ENCODE measurements at regions not wholly inside any gene's neighbourhood (a gene's known extent, or its start where the extent isn't known, plus 50 kb on each side); places are given as distances from the start of the nearest gene placed in this dataset.

DNA sequence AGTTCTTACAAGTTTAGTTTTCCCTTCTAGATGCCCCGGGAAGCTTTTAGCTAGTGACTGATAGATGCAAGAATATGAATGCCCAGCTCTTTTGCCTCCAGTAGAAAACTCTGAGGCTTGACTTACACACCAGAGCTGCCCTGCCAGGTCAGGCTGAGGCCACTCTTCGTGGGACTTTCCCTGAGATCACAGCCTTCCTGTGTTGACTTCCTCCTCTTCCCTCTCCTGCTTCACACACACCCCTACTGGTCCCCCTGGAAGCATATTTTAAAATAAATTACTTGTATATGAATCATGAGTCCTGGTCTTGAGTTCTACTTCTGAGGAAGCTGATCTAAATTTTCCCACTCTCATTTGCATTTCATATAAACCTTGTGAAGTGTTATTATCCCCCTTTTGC, 413.7 kb downstream of the PDCD6IP start:
- Mint-ChIP-seq H3K4me3 (no peak overlapping the region), H3K27me3 (ENCODE audit: insufficient read depth) (no peaks in the 10 kb centered on the region; the same call in 1 of the 2 replicates), H3K27ac (no peak overlapping the region), H3K4me1 (ENCODE audit: low read depth) (no peaks in the 10 kb centered on the region), H3K9me3 (peaks cover 20% of the 10 kb centered on the region), H3K36me3 (ENCODE audit: low read depth) (no peaks in the 10 kb centered on the region)
- TF ChIP-seq, protein P1, sequence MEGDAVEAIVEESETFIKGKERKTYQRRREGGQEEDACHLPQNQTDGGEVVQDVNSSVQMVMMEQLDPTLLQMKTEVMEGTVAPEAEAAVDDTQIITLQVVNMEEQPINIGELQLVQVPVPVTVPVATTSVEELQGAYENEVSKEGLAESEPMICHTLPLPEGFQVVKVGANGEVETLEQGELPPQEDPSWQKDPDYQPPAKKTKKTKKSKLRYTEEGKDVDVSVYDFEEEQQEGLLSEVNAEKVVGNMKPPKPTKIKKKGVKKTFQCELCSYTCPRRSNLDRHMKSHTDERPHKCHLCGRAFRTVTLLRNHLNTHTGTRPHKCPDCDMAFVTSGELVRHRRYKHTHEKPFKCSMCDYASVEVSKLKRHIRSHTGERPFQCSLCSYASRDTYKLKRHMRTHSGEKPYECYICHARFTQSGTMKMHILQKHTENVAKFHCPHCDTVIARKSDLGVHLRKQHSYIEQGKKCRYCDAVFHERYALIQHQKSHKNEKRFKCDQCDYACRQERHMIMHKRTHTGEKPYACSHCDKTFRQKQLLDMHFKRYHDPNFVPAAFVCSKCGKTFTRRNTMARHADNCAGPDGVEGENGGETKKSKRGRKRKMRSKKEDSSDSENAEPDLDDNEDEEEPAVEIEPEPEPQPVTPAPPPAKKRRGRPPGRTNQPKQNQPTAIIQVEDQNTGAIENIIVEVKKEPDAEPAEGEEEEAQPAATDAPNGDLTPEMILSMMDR (IDR thresholded peaks at IDR 0.05) = no peak
- DNase-seq = no peak

DNA sequence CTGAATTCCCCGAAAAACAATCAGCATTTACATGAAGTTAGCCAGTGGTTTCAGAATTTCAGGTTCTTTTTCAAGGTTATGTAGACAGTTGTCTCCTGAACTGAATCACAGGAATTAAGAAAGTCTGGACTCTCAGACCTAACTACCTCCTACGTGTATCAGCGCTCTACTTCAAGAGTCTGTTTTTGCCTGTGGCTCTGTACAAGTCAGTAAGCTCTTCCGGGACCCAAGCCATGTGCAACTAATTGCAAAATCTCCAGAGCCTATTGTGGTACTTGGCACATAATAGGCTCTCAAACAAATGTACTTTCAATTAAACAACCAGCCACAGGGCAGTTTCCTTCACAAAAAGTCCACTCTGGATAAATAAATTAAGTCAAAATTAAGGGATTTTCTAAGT, 414.2 kb downstream of the PDCD6IP start:
- H3K9me3 Mint-ChIP-seq = peaks cover 23% of the 10 kb centered on the region
- H3K27ac Mint-ChIP-seq = no peak overlapping the region
- no peak overlapping the region for H3K4me3 Mint-ChIP-seq
- H3K27me3 Mint-ChIP-seq (ENCODE audit: insufficient read depth) = no peaks in the 10 kb centered on the region; the same call in 1 of the 2 replicates
- H3K4me1 Mint-ChIP-seq (ENCODE audit: low read depth) = no peaks in the 10 kb centered on the region
- TF ChIP-seq, protein P1 (IDR thresholded peaks at IDR 0.05) = no peak
- DNase-seq = no peak
- H3K36me3 Mint-ChIP-seq (ENCODE audit: low read depth) = no peaks in the 10 kb centered on the region

DNA sequence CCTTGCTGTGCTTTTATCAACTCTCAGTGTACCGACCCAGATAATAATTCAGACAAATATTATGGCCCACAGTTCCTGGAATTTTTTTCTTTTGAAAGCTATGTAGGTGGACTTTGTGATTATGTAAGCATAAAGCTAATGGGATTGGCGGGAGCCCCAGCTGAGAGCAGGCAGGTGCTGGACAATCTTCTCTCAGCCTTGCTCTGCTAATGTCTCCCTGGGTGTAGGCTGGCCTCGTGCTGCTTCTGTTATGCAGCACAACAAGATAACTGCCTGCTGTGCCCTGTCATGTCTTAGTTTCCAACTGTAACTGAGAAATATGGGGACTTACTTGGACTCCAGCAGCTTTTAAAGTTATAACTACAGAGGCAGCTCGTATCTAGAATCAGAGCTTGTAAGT, 415.0 kb downstream of the PDCD6IP start:
- Mint-ChIP-seq H3K27ac (no peak overlapping the region), H3K4me1 (ENCODE audit: low read depth) (no peaks in the 10 kb centered on the region), H3K36me3 (ENCODE audit: low read depth) (no peaks in the 10 kb centered on the region), H3K9me3 (peaks cover 23% of the 10 kb centered on the region), H3K4me3 (no peak overlapping the region), H3K27me3 (ENCODE audit: insufficient read depth) (no peaks in the 10 kb centered on the region; the same call in 1 of the 2 replicates)
- TF ChIP-seq, protein P1 (IDR thresholded peaks at IDR 0.05) = no peak
- no peak for DNase-seq

DNA sequence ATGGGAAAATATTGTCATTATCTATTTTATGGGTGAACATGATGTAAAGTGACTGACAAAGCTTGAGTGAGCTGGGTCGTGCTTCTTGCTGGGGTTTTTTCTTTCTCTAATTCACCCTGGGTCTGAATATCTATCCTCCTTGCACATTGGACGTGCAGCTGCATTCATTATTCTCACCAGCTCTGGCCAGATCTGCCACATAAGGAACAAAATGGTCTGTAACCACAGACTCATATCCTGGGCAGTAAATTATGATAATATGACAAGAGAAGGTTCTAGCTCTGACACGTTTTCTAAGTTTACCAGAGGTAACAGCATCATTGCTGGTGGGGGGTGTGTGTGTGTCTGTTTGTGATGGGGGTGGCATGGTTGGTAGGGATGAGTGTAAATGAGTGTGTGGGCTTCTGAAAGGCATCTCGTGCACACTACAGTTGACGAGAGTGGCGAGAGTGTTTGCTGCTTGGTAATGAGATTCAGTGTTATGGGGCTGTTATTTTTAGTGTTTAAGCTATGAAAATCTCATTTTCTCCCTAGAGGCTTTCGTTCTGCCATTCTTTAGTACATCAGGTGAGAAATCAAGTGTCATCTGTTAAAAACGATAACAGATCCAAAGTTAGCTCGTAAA, 418.4 kb downstream of the PDCD6IP start:
- Mint-ChIP-seq H3K4me3 (no peak overlapping the region), H3K9me3 (peaks cover 38% of the 10 kb centered on the region), H3K27me3 (ENCODE audit: insufficient read depth) (no peaks in the 10 kb centered on the region; the same call in 1 of the 2 replicates), H3K27ac (no peak overlapping the region), H3K36me3 (ENCODE audit: low read depth) (no peaks in the 10 kb centered on the region; the same call in 1 of the 2 replicates), H3K4me1 (ENCODE audit: low read depth) (no peaks in the 10 kb centered on the region)
- TF ChIP-seq, protein P1 (IDR thresholded peaks at IDR 0.05) = no peak
- no peak for DNase-seq

DNA sequence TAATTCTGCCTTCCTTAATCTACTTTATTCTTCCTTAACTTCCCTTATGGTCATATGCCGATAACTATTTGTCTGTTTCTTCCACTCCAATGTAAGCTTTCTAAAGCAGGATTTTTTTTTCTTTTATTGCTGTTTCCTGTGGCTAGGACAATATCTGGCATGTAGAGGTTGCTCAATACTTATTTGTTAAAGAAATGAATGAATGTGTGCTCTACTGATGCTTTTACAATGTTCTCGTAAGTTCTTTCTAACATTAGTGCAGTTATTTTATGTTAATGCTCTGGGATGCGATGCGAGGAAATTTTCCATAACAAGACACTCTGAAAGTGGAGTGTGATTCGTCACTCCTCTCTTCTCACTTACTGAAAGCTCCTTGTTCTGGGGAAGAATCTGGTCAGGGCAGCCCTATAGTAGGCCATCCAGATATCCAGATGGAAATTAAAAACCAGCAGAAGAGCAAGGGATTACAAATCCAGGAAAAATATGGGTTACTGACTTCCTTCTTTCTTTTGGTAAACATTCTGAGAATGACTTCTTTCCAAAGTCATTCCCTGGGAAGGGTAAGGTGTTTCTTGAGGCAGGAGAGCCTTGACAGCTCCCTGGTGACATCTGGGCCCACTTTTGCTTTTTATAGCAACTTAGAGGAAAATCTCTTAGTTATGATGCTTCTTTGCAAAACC, 420.4 kb downstream of the PDCD6IP start:
- no peaks in the 10 kb centered on the region for H3K4me1 Mint-ChIP-seq (ENCODE audit: low read depth)
- H3K27me3 Mint-ChIP-seq (ENCODE audit: insufficient read depth) = no peaks in the 10 kb centered on the region; the same call in 1 of the 2 replicates
- peaks cover 48% of the 10 kb centered on the region for H3K9me3 Mint-ChIP-seq

More for the DNA sequence above, 420.4 kb downstream of the PDCD6IP start:
- Mint-ChIP-seq H3K4me3 (no peak overlapping the region), H3K36me3 (ENCODE audit: low read depth) (no peaks in the 10 kb centered on the region; the same call in 1 of the 2 replicates), H3K27ac (no peak overlapping the region)
- no peak for DNase-seq
- TF ChIP-seq, protein P1 (IDR thresholded peaks at IDR 0.05) = no peak
